ENCODE measurements at regions not wholly inside any gene's neighbourhood (a gene's known extent, or its start where the extent isn't known, plus 50 kb on each side); places are given as distances from the start of the nearest gene placed in this dataset.

GRCh38 chr2:66084948-66085590 lies 349.9 kb upstream of the MEIS1 start:
- no peak for DNase-seq

GRCh38 chr2:66082581-66082980 lies 352.3 kb upstream of the MEIS1 start:
- DNase-seq = no peak

- no peak for DNase-seq
Observed at GRCh38 chr2:66080127-66080526, 354.8 kb upstream of the MEIS1 start.

GRCh38 chr2:66073172-66073571 lies 361.8 kb upstream of the MEIS1 start:
- DNase-seq = no peak

- DNase-seq = no peak
Observed at GRCh38 chr2:66070721-66071602, 364.0 kb upstream of the MEIS1 start.

GRCh38 chr2:66069937-66070720 lies 364.8 kb upstream of the MEIS1 start:
- DNase-seq = no peak

GRCh38 chr2:66066032-66066431 lies 368.9 kb upstream of the MEIS1 start:
- DNase-seq = no peak

- DNase-seq = no peak
Observed at GRCh38 chr2:66059332-66059731, 375.6 kb upstream of the MEIS1 start.

GRCh38 chr2:66058675-66059074 lies 376.2 kb upstream of the MEIS1 start:
- no peak for DNase-seq

- no peak for DNase-seq
Observed at GRCh38 chr2:66057844-66058243, 377.1 kb upstream of the MEIS1 start.

- no peak for DNase-seq
Observed at GRCh38 chr2:66050392-66050791, 384.5 kb upstream of the MEIS1 start.

GRCh38 chr2:66048667-66049066 lies 386.3 kb upstream of the MEIS1 start:
- DNase-seq = no peak

GRCh38 chr2:66041902-66042657 lies 392.8 kb upstream of the MEIS1 start:
- no peak for DNase-seq

GRCh38 chr2:66036948-66037347 lies 398.0 kb upstream of the MEIS1 start:
- DNase-seq = no peak

- no peak for DNase-seq
Observed at GRCh38 chr2:66034467-66034866, 400.5 kb upstream of the MEIS1 start.

GRCh38 chr2:66032226-66032775 lies 402.6 kb upstream of the MEIS1 start:
- DNase-seq = no peak

GRCh38 chr2:66031236-66031635 lies 403.7 kb upstream of the MEIS1 start:
- no peak for DNase-seq

GRCh38 chr2:66030553-66030952 lies 404.4 kb upstream of the MEIS1 start:
- DNase-seq = no peak

- no peak for DNase-seq
Observed at GRCh38 chr2:66024391-66024790, 410.5 kb upstream of the MEIS1 start.

- DNase-seq = no peak
Observed at GRCh38 chr2:66021296-66021695, 413.6 kb upstream of the MEIS1 start.

GRCh38 chr2:66017763-66018162 lies 417.2 kb upstream of the MEIS1 start:
- no peak for DNase-seq

GRCh38 chr2:66014450-66014849 lies 420.5 kb upstream of the MEIS1 start:
- no peak for DNase-seq

GRCh38 chr2:66013456-66013855 lies 421.5 kb upstream of the MEIS1 start:
- no peak for DNase-seq
